ENCODE measurements at regions not wholly inside any gene's neighbourhood (a gene's known extent, or its start where the extent isn't known, plus 50 kb on each side); places are given as distances from the start of the nearest gene placed in this dataset.

- Histone ChIP-seq H4K20me1 (replicated peaks; ENCODE audit: insufficient read depth) (no peaks in the 10 kb centered on the region), H3K27ac (ENCODE audit: low read depth) (no peak overlapping the region), H3K4me3 (no peak overlapping the region), H3K79me2 (replicated peaks; ENCODE audit: insufficient read depth) (no peaks in the 10 kb centered on the region), H3K27me3 (ENCODE audit: insufficient read depth) (no peaks in the 10 kb centered on the region), H3K4me1 (ENCODE audit: insufficient read depth) (no peaks in the 10 kb centered on the region), H3K4me2 (no peak overlapping the region), H3K36me3 (ENCODE audit: insufficient read depth) (no peaks in the 10 kb centered on the region), H3F3A (replicated peaks; ENCODE audit: low read depth) (no peaks in the 10 kb centered on the region), H2AFZ (no peak overlapping the region), H3K9me2 (ENCODE audit: insufficient read depth) (no peaks in the 10 kb centered on the region)
- no peak overlapping the region for H3K27ac Mint-ChIP-seq
- TF ChIP-seq STAT1 (IDR thresholded peaks at IDR 0.05; ENCODE audit: unreplicated experiment) (no peak), EZH2phosphoT487 (IDR thresholded peaks at IDR 0.05; ENCODE audit: unreplicated experiment) (no peak), ZNF462 (CRISPR knock-in tag; IDR thresholded peaks at IDR 0.05) (no peak), ETS1 (IDR thresholded peaks at IDR 0.05) (no peak), CREB1 (CRISPR knock-in tag; IDR thresholded peaks at IDR 0.05; ENCODE audit: low read depth) (no peak), POLR2AphosphoS5 (IDR thresholded peaks at IDR 0.05; ENCODE audit: low read depth) (no peak), ZNF114 (CRISPR knock-in tag; IDR thresholded peaks at IDR 0.05) (no peak), JUNB (IDR thresholded peaks at IDR 0.05; ENCODE audit: unreplicated experiment) (no peak), CTCF (conservative IDR thresholded peaks at IDR 0.05; ENCODE audit: low read depth in 2 of 2) (no peak), ZNF331 (CRISPR knock-in tag; IDR thresholded peaks at IDR 0.05; ENCODE audit: low read depth) (no peak), EZH2 (IDR thresholded peaks at IDR 0.05; ENCODE audit: low read depth, unreplicated experiment) (no peak), REST (IDR thresholded peaks at IDR 0.05; ENCODE audit: unreplicated experiment) (no peak), NANOG (IDR thresholded peaks at IDR 0.05; ENCODE audit: borderline replicate concordance) (no peak)
- ATAC-seq (no peak), DNase-seq (ENCODE audit: low spot score) (no peak)
- H3K36me3 Mint-ChIP-seq (ENCODE audit: low read depth), result peaks cover 2% of the 10 kb centered on the region; the same call in 1 of the 3 replicates
- H3K4me3 Mint-ChIP-seq, result no peak overlapping the region
- peaks cover 11% of the 10 kb centered on the region for H3K9me3 Mint-ChIP-seq
- no peaks in the 10 kb centered on the region; the same call in 2 of the 3 replicates for H3K4me1 Mint-ChIP-seq
- peaks cover 10% of the 10 kb centered on the region for H3K27me3 Mint-ChIP-seq (ENCODE audit: insufficient read depth, low read depth, poor library complexity)
These were observed 85.8 kb downstream of the IRX5 start for GRCh38 chr16:55016515-55016914.
